Fibroblast of skin of abdomen (primary cell): ENCODE measurements at regions not wholly inside any gene's neighbourhood (a gene's known extent, or its start where the extent isn't known, plus 50 kb on each side); places are given as distances from the start of the nearest gene placed in this dataset.

Experiments
- DNase-seq: peaks from one replicate; pipeline ENCODE4 v3.0.0-alpha.2; 2013

DNA sequence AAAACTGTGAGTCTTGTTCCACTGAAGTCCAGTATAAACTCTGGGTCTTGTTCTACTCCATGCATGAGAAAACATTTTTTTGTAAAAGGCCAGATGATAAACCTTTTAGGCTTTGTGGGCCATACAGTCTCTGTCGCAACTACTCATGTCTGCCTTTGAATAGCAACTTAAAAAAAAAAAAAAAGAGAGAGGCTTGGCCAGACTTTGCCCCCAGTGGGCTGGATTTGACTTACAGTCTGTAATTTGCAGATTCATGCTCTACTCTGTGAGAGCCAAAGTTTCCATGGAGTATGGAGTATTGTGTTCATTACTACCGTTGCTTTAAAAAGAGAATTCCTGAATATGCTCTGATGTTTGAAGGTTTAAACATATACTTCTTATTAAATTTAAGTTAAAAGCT lies 654.9 kb upstream of the PKN2 start:
- DNase-seq = peak; percentile 13

DNA sequence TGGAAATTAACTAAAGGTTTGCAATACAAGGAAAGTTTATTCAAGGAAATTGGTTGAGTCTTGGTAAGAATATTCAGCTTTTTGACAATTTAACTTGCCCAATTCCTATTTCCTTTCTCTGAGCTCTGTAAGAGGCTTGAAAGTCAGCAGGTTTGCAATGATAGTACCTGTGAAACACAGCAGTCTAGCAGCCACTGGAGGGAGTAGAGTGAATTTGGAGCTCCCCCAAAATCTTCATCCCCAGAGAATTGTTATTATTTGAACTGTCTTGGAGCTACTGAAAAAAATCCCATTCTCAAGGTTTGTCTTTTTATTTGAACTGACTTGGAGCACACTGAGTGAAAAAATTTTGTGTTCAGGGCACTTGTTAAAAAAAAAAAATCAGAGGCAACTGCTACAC lies 654.2 kb upstream of the PKN2 start:
- DNase-seq = no peak

DNA sequence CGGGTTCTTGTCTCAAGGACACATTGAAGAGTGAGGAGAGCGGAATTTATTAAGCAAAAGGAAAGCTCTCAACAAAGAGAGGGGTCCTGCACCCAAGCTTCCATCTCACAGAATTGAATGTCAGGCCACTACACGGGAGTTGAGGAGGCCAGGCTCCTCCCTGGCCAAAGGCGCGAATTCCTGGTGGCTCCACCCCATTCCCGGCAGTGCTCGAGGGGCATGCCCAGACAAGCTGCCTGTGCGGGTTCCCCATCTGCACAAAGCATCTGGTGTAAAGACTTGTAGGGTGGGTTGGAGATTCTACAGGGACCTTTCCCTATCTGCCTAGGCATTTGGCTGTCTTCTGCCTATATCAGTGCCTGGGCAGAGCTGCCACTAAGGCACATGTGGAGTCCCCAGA lies 648.5 kb upstream of the PKN2 start:
- no peak for DNase-seq

DNA sequence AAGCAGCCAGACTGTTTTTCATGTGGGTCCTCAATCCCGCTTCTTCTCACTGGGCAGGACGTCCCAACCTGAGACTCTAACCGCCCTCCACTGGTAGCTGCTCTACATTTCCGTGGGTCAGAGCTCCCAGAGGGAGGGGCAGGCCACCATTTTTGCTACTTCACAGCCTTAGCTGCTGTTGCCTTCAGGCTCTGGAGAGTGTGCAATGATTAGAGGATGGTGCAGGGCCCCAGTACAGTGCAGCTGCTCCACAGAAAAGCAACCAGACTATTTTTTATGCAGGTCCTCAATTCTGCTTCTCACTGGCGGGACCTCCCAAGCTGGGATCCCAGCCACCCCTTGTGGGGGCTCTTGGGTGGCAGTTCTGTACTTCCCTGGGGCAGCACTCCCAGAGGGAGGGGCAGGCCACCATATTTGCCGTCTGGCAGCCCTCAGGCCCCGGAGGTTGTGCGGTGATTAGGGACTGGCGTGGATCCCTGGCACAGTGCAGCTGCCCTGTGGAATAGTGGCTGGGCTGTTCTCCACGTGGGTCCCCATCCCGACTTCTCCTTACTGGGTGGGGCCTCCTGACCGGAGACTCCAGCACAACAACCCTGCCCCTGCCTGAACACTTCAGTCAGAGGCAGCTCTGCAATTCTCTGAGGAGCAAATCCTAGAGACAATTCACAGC lies 647.6 kb upstream of the PKN2 start:
- DNase-seq = no peak

DNA sequence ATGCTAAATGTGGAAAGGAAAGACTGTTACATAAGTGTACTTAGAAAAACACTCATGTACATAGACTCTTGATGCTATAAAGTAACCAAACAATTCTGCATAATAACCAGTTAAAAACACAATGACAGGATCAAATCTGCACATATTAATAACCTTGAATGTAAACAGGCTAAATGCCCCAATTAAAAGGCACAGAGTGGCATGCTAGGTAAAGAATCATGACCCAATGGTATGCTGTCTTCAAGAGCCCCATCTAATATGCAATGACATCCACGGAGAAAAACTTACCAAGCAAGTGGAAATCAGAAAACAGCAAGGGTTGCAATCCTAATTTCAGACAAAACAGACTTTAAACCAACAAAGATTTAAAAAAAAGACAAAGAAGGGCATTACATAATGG lies 644.8 kb upstream of the PKN2 start:
- DNase-seq = no peak

DNA sequence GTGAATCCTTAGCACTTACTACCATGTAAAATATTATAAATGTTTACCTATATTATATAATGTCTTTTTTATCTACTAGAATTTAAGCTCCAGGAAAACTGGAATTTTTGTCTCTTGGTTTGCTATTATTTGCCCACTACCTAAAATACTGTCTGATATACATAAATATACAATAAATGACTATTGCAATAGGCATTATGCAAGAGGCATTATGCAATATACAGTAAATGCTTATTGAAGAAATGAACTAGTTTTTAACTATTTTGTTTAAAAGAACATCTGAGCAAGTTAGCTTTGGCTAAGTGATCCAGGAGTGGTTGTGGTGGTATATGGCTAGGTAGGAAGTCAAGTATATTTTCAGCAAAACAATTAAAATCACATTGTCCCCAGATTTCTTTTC lies 640.2 kb upstream of the PKN2 start:
- no peak for DNase-seq

DNA sequence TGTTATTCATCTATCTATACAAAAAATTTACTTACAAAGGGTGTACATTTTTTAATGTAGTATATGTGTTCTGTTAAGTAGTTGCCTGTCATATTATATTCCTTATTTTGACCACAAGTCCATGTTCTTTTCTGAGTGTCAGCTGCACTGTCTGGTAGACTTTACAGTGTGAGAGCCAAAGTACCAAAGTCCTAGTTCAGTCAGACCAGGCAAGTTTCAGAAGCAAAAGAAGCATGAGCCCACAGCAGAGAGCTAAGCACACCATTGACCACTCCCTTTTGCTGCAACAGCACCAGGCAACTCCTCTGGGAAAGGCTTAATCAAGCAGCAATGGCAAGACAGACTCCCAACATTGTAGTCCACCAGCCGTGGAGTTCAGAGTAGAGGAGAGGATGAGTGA lies 631.9 kb upstream of the PKN2 start:
- no peak for DNase-seq

DNA sequence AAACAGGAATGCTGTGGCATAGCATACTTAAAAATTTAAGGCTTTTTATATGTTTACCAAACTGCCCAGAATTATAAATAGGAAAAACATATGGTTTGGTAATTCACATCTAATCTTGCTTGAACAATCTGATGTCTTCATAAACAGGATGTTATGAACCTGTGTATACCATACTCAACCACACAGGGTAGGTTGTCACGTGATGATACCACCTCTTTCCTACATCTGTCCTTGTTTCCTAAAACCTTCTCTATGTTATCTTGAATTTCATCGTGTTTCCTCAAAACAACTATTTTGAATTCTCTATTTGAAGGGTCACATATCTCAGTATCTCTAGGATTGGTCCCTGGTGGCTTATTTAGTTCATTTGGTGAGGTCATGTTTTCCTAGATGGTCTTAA lies 631.0 kb upstream of the PKN2 start:
- DNase-seq = no peak

DNA sequence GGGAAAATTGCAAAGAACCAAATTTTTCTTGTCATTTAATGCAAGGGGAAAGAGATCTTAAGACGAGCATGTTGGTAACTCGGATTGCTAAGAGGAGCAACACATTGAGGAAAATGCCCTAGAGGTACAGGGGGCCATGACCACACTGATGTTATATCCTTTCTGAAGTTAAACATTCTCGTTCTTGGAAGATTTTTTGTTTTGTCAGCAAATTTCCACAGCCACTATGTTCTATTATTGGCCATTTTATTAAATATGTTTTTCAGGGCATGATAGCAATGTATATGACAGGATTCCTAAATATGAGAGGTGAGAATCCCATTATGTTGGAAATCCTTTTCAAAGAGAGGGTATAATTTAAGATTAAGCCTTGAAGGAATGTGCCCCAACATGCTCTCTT lies 627.2 kb upstream of the PKN2 start:
- no peak for DNase-seq

DNA sequence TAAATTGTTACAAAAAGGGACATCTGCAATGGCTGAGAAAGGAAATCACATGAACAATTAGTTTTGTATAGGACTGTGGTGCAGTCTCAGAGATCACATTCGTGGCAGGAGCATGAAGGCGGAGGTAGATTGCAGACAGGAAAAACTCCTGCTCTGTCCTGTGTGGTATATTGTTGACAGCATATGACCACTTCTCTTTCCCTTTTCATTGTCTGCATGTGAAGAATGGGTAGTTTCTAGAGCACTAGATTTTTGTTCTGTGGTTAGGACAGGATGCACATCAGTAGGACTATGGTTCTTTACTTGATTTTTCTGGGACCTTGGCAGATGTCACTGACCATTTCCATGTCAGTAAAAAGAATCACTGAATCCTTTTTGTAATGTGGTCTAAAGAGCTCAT lies 625.9 kb upstream of the PKN2 start:
- no peak for DNase-seq

DNA sequence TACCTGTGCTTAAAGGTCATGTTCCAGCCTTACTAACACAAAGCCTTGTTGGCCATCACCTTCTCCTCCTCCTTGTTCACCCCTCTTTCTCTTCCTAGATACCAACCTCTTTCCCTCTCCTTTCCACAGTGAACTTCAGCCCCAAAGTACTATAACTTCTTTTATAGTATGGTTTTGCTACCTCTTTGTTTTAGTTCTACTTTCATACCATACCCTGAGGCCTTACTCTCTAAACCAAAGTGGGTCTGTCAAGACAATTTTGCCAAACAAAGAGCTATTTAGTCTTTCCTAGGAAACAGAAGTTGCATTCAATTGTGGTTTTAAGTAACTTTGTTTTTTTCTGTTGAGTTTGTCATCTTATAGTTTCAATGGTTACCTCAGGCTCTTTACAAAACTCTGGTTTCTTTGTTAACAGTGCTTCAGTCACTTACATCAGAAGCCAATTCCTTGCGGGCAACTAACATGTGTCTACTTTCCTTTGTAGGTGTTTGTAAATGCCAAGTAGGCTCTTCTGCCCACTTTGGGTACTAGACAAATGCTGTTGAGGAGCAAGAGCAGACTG lies 623.9 kb upstream of the PKN2 start:
- no peak for DNase-seq

DNA sequence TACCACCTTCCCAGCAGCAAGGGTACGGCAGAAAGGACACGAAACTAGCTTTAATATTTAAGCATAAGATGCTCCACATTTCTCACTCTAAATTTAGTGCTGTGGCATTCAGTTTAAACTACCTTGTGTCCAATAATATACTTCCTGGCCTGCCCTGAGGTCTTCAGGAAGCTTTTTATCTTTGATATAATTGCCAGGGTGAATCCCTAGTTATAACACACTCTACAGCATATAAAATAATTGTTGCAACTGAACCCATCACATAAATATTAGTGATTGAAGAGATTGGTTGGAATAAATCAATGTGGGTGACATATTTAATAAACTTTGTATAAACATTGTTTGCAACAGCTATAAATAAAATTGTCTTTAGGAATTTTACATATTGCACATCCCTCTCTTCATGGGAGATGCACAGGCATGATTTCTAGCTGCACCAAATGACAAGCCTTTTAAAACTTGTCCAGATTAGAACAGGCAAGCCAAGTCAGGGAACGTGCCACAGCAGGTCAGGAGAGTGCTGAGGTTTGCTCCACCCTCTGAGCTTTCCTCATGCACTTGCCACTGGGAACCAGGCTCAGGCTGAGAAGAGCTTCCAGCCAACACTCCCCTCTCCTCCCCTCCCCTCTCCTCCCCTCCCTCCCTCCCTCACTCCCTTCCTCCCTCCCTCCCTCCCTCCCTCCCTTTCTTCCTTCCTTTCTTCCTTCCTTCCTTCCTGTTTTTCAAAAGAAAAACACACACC lies 623.2 kb upstream of the PKN2 start:
- DNase-seq = peak; percentile 24

DNA sequence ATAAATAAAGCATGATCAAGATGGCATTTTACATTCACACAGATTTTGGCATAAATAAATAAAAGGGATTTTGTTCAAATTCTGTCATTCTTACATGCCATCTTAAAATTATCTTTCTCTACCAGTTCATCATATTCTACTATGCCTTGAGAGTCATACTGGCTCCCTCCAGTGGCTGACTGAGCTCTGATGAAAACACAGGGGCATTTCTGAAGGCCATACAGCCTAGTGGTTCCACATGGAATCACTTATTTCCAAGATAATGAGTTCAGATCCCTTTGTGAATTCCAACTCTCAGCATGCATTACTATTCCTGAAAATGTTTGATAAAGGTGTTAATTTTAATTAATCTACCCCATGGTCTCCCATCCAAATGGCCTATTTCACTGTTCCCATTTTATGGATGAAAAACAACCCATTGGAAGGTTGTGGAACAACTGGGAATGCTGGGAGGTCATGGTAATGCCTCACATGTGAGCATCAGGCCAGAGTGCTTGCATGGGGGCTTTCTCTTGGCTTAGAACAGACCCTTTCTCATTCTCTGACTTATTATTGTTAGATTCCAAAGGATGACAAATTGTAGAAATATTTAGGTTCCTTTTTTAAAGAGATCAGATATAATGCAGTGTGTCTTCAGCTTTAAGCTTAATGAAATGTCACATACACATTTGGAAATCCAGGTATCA lies 622.4 kb upstream of the PKN2 start:
- peak; percentile 71 for DNase-seq

DNA sequence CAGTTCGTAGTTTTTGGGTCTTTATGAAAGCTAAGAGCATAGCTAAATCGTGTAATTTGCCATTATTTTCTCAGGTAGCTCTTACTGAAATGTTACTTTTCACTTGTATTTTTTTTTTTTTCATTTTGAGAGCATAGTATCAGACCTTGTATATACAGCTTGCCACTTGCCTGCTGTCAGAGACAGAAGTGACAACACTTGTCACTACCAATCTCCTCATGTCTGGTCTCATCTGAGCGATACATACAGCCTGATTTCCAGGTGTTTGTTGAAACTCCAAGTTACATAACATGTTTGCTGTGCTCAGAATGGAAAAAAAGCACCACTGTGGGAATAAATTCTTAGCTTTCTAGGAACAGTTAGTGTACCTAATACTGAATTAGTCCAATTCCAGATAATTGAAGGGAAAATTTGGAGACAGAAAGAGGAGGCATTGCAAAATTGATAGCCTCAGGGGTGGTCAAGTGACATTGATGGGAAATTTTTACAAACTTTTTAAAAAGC lies 621.4 kb upstream of the PKN2 start:
- no peak for DNase-seq

DNA sequence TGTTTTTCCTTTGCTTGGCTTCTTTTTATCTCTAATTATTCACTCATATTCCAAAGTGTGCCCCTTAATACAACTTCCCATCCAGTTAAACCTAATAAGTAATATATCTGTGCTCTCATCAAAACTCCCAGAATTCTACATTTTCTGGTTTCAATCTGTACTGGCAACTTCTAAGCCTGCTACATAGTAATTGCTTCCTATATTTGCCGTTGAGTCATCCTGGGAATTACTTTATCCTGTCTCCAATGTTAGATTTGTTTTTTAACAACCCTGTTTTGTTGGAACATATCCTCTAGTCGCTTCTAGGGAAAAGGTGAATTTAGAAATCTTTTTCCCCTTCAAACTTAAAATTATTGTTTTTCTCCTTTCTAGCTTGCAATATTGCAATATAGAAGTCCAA lies 620.5 kb upstream of the PKN2 start:
- peak; percentile 45 for DNase-seq

DNA sequence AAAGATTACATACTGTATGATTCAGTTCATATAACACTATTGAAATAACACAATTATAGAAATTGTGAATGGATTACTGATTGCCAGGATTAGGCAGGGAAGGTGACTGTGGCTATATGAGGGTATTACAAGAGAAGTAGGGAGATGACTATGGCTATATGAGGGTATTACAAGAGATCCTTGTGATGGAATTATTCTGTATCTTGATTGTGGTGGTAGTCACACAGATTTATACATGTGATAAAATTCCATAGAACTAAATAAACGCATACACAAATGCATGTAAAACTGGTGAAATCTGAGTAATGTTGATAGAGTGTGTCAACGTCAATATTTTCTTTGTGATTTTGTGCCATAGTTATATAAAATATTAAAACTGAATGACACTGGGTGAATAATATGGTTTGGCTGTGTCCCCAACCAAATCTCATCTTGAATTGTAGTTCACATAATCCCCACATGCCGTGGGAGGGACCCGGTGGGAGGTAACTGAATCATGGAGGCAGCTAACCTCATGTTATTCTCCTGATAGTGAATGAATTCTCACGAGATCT lies 615.6 kb upstream of the PKN2 start:
- no peak for DNase-seq

DNA sequence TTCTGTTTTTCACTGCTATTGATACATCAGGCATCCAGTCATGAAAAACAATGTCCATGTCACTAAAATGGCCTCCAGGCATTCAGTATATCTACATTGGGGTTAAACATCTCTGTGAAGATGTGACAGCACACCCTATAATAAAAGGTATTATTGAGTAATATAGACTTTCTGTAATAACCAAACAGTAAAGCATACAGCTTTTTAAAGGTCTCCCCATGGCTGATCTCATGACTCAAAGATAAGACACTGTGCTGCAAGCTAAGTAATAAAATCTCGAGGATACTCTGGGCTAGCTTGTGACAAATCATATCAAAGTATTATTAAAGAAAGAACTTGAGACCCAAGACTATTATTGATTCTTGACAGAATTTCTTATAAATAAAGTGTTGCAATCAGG lies 613.1 kb upstream of the PKN2 start:
- no peak for DNase-seq

DNA sequence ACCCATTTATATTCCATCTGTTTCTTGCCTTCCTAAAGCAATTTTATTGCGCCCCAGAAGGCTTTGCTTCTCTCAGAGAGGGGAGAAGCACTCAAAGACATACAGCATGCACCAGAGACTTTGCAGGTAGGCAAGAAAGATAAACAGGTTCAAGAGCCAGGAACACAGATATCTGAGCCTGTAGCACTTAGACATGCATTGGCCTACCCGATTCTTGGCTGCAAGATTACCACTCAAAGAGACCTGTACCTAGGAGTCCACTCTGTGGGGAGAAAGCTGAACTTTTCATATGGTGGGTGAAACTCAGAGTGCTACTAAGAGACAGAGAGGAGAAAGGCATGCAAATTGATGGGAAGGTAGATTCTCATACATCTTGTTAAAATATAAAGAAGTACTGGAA lies 609.4 kb upstream of the PKN2 start:
- no peak for DNase-seq

DNA sequence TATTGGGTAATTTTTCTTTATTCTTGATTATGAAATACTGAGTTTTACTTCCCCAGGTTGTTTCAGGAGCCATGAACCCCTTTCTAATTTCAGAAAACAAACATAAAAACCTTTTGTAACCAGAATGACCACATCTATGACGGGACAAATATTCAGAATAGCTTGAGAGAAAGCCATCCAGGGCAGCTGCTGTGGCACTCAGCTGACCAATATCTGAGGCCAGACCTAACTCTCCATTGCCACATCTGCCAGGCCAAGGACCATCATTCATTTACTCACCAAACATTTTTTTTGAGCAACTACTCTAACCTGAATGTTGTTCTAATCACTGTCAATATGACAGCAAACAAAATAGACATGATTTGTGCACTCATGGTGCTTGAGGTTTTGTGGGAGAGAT lies 608.3 kb upstream of the PKN2 start:
- no peak for DNase-seq

DNA sequence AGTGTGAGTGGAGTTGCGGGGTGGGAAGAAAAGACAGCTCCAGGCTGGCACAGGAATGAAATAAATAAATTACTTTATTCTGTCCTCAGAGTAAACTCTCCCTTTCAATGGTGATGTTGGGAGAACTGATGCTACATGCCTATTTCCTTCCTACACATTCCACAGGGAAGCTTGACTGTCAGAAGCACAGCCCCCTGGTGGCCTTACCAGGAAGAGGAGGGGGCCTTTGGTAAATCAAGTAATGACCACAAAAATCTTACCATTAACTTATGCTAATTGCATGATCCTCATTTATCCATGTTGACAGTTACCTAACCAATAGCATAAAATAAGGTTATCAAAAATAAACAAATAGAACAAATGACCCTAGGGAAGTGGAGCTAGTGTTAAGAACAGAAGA lies 605.0 kb upstream of the PKN2 start:
- DNase-seq = peak; percentile 21

DNA sequence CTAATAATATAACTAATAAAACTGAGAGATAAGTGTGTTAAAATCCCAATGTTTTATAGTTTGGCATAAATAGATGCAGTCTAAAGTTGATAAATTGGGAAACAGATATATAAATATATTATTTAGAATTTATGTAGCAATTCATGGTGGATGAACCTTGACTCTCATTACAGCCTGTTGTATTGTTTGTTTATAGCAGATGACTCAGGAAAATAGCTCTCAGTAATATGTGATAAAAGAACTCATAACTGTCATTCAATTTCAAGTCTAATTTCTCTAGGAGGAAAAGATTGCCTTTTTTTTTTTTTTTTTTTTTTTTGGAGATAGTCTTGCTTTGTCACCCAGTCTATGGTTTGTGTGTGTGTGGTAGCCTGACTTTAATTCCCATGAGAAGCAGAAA lies 603.2 kb upstream of the PKN2 start:
- no peak for DNase-seq

DNA sequence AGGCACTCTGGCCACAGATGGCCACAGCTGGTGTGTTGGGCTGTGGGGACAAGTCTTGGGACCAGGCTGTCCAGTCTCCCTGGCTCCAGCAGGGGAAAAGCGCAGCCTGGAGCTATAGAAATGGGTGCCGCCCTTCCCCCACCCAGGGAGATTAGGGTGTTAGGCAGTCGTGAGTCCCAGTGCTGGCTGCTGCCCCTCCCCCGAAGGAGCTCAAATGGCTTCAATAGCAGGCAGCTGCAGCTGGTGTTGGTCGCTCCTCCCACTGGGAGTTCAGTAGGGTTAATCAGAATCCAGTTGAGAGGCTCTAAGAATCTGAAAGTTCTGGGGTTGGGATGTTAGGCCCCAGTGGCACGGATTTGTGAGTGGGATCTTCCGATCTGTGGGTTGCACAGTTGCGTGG lies 595.6 kb upstream of the PKN2 start:
- DNase-seq = no peak

DNA sequence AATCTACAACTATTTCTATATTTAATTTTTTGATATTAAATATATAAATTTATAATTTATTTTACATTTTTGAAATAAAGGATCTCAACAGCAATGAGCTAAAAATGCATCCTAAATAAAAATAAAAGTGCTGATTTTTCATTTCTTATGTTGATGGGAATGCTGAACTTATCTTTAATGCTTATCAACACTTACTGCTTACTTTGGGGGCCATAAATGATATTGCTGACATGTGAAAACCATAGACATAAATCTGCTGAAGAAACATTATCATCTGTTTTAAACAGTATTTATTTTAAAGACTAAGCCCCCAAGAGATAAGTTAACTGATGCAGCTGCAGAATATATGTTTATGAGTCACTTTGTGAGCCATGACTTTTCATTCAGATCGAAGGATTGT lies 594.1 kb upstream of the PKN2 start:
- DNase-seq = no peak
